ENCODE measurements at regions not wholly inside any gene's neighbourhood (a gene's known extent, or its start where the extent isn't known, plus 50 kb on each side); places are given as distances from the start of the nearest gene placed in this dataset.

- no peaks in the 10 kb centered on the region for H3K27me3 ChIP-seq (ENCODE audit: insufficient read depth)
- CTCF ChIA-PET: no interaction called here
- no peak for TF ChIP-seq PBX3 (IDR thresholded peaks at IDR 0.05)
- no peak for TF ChIP-seq SMC3 (IDR thresholded peaks at IDR 0.05; ENCODE audit: low read depth, low read length)
- TF ChIP-seq FOXM1 (IDR thresholded peaks at IDR 0.05; ENCODE audit: low read depth): no peak
- no peak for TF ChIP-seq NFIC (IDR thresholded peaks at IDR 0.05; ENCODE audit: borderline replicate concordance)
- no peak for TF ChIP-seq ELF1 (IDR thresholded peaks at IDR 0.05)
- no peak for TF ChIP-seq NRF1 (IDR thresholded peaks at IDR 0.05; ENCODE audit: low read depth, low read length)
- TF ChIP-seq GABPA (IDR thresholded peaks at IDR 0.05; ENCODE audit: low read depth): no peak
- no peak for TF ChIP-seq CHD2 (IDR thresholded peaks at IDR 0.05; ENCODE audit: low read length, partially characterized antibody)
- TF ChIP-seq RFX5 (IDR thresholded peaks at IDR 0.05; ENCODE audit: low read length): no peak
- TF ChIP-seq MAX (IDR thresholded peaks at IDR 0.05; ENCODE audit: low read depth): no peak
- no peak for TF ChIP-seq ZBTB33 (IDR thresholded peaks at IDR 0.05; ENCODE audit: borderline replicate concordance, low read depth)
- TF ChIP-seq MEF2A (IDR thresholded peaks at IDR 0.05; ENCODE audit: borderline replicate concordance, low read depth): no peak
- TF ChIP-seq GATA2 (CRISPR knock-in tag; IDR thresholded peaks at IDR 0.05): no peak
- H3K4me1 ChIP-seq (ENCODE audit: control insufficient read depth in 1 of 2, insufficient read depth in 2 of 2, low read depth in 1 of 2, low read length in 1 of 2): no peaks in the 10 kb centered on the region
- no peaks in the 10 kb centered on the region for H3K79me2 ChIP-seq (ENCODE audit: insufficient read depth)
- H3K36me3 ChIP-seq (replicated peaks in 1 of 2; ENCODE audit: control insufficient read depth in 1 of 2, insufficient read depth in 2 of 2, low read length in 1 of 2): no peaks in the 10 kb centered on the region
- H3K4me3 ChIP-seq (ENCODE audit: low read depth in 2 of 2, low read length in 1 of 2): no peak overlapping the region
- no peak overlapping the region for H3K4me2 ChIP-seq
- no peaks in the 10 kb centered on the region for H3F3A ChIP-seq (replicated peaks; ENCODE audit: insufficient read depth)
- no peak overlapping the region for H2AFZ ChIP-seq (ENCODE audit: low read depth)
- no peak overlapping the region; a peak in 1 of 4 replicates for H3K27ac ChIP-seq (ENCODE audit: low read depth in 2 of 2, low read length in 1 of 2)
- DNase-seq: no peak
- POLR2A ChIA-PET: no interaction called here
- H3K9ac ChIP-seq: no peak overlapping the region
- 0 out of 2 replicates have a peak, but pooled peaks cover 3% of the 10 kb centered on the region for H3K9me2 ChIP-seq
- no peaks in the 10 kb centered on the region for H4K20me1 ChIP-seq (ENCODE audit: insufficient read depth)
- H3K9me3 ChIP-seq: no peaks in the 10 kb centered on the region
Observed at GRCh38 chr6:81003894-81004293, 748.6 kb downstream of the TENT5A start.

GRCh38 chr6:81003156-81003555 is 749.3 kb downstream of the TENT5A start:
- 24% methylated on average over 2 of the region's 2 CpGs for WGBS (ENCODE audit: low lambda C conversion rate)
- Histone ChIP-seq H2AFZ (ENCODE audit: low read depth) (no peak overlapping the region), H3K4me2 (no peak overlapping the region), H3K9me3 (no peaks in the 10 kb centered on the region), H3K27me3 (ENCODE audit: insufficient read depth) (no peaks in the 10 kb centered on the region), H3K36me3 (replicated peaks in 1 of 2; ENCODE audit: control insufficient read depth in 1 of 2, insufficient read depth in 2 of 2, low read length in 1 of 2) (no peaks in the 10 kb centered on the region), H3K4me1 (ENCODE audit: control insufficient read depth in 1 of 2, insufficient read depth in 2 of 2, low read depth in 1 of 2, low read length in 1 of 2) (no peaks in the 10 kb centered on the region), H3F3A (replicated peaks; ENCODE audit: insufficient read depth) (no peaks in the 10 kb centered on the region), H3K9ac (no peak overlapping the region), H3K27ac (ENCODE audit: low read depth in 2 of 2, low read length in 1 of 2) (peak overlapping the region in 1 of 2 experiments; percentile 22; a peak in 1 of 4 replicates), H3K4me3 (ENCODE audit: low read depth in 2 of 2, low read length in 1 of 2) (no peak overlapping the region), H3K79me2 (ENCODE audit: insufficient read depth) (no peaks in the 10 kb centered on the region), H4K20me1 (ENCODE audit: insufficient read depth) (no peaks in the 10 kb centered on the region), H3K9me2 (0 out of 2 replicates have a peak, but pooled peaks cover 3% of the 10 kb centered on the region)
- no peak for DNase-seq
- TF ChIP-seq RFX5 (IDR thresholded peaks at IDR 0.05; ENCODE audit: low read length) (no peak), FOSL2 (IDR thresholded peaks at IDR 0.05; ENCODE audit: borderline replicate concordance, low read depth) (peak; percentile 4; the same call in 1 of the 2 replicates)
- ChIA-PET POLR2A (no interaction called here), CTCF (interaction anchor here (1.0 kb wide), 1 partner anchor 377 kb away, joined by 3 read pairs; no protein-coding TSS in a partner anchor)
